RWPE2 (cell line): ENCODE measurements at regions not wholly inside any gene's neighbourhood (a gene's known extent, or its start where the extent isn't known, plus 50 kb on each side); places are given as distances from the start of the nearest gene placed in this dataset.

ENCODE experiments used
- ATAC-seq: fragments of 200-7000 bp; cut with Tn5 transposase; 3 replicates; pipeline ENCODE4 v1.9.1; 2021; ENCODE audit warnings: low read depth
- DNase-seq: peaks from one replicate; pipeline ENCODE4 v3.0.0-alpha.2; 2020; ENCODE audit warnings: low spot score
- H3K27ac ChIP-seq: fragments of 450-650 bp; 2 replicates; pipeline ENCODE4 v1.5.1; 2017; ENCODE audit warnings: mild to moderate bottlenecking; ENCODE audit not compliant: poor library complexity, severe bottlenecking
- H3K27me3 ChIP-seq: fragments of 250-450 bp; sonication (Bioruptor Pico); 2 replicates; pipeline ENCODE4 v1.5.1; 2021; ENCODE audit warnings: mild to moderate bottlenecking, moderate library complexity; ENCODE audit not compliant: insufficient read depth, poor library complexity, severe bottlenecking
- H3K36me3 ChIP-seq: fragments of 250-450 bp; sonication (Bioruptor Pico); 2 replicates; pipeline ENCODE4 v1.5.1; 2020; ENCODE audit warnings: low read depth, mild to moderate bottlenecking, moderate library complexity
- H3K4me1 ChIP-seq: fragments of 250-450 bp; sonication (Bioruptor Pico); 2 replicates; pipeline ENCODE4 v1.5.1; 2021; ENCODE audit warnings: mild to moderate bottlenecking, moderate library complexity; ENCODE audit not compliant: insufficient read depth, poor library complexity, severe bottlenecking
- H3K4me3 ChIP-seq: fragments of 250-450 bp; sonication (Bioruptor Pico); 2 replicates; pipeline ENCODE4 v1.5.1; 2021; ENCODE audit warnings: mild to moderate bottlenecking, moderate library complexity; ENCODE audit not compliant: severe bottlenecking
- H3K9me3 ChIP-seq: fragments of 250-450 bp; sonication (Bioruptor Pico); 2 replicates; pipeline ENCODE4 v1.5.1; 2021; ENCODE audit warnings: mild to moderate bottlenecking, moderate library complexity; ENCODE audit not compliant: severe bottlenecking
- CTCF ChIP-seq: fragments of 450-650 bp; IDR thresholded peaks from one replicate; pipeline ENCODE4 v1.5.1; 2017; ENCODE audit warnings: mild to moderate bottlenecking, moderate library complexity; ENCODE audit not compliant: poor library complexity, severe bottlenecking

- no peak overlapping the region for H3K4me3 ChIP-seq
- ATAC-seq (no peak), DNase-seq (no peak)
- no peak overlapping the region for H3K27ac ChIP-seq
- no peaks in the 10 kb centered on the region for H3K36me3 ChIP-seq
- H3K4me1 ChIP-seq, result peaks cover 1% of the 10 kb centered on the region
- TF ChIP-seq CTCF, result no peak
- no peaks in the 10 kb centered on the region for H3K27me3 ChIP-seq
- H3K9me3 ChIP-seq, result no peaks in the 10 kb centered on the region
These were observed 317.8 kb downstream of the HAO1 start for GRCh38 chr20:7622399-7622961.

GRCh38 chr20:7624886-7625285 lies 315.4 kb downstream of the HAO1 start:
- Histone ChIP-seq H3K4me1 (peaks cover 23% of the 10 kb centered on the region), H3K27me3 (no peaks in the 10 kb centered on the region), H3K9me3 (no peaks in the 10 kb centered on the region), H3K27ac (no peak overlapping the region), H3K36me3 (no peaks in the 10 kb centered on the region), H3K4me3 (no peak overlapping the region)
- no peak for ATAC-seq
- DNase-seq, result no peak
- no peak for TF ChIP-seq CTCF

- DNase-seq, result no peak
These were observed 312.3 kb downstream of the HAO1 start for GRCh38 chr20:7627734-7628663.

GRCh38 chr20:7629880-7630279 lies 310.4 kb downstream of the HAO1 start:
- Histone ChIP-seq H3K36me3 (no peaks in the 10 kb centered on the region), H3K27me3 (no peaks in the 10 kb centered on the region), H3K4me3 (no peak overlapping the region), H3K27ac (peak overlapping the region; percentile 83), H3K9me3 (no peaks in the 10 kb centered on the region), H3K4me1 (peaks cover 25% of the 10 kb centered on the region)
- no peak for TF ChIP-seq CTCF
- ATAC-seq (no peak), DNase-seq (no peak)

More at GRCh38 chr20:7627734-7628663, 312.3 kb downstream of the HAO1 start:
- Histone ChIP-seq H3K4me1 (peaks cover 25% of the 10 kb centered on the region), H3K4me3 (no peak overlapping the region), H3K9me3 (no peaks in the 10 kb centered on the region), H3K36me3 (no peaks in the 10 kb centered on the region), H3K27ac (peak overlapping the region; percentile 83), H3K27me3 (no peaks in the 10 kb centered on the region)
- no peak for TF ChIP-seq CTCF
- peak; percentile 88 for ATAC-seq

- no peak for DNase-seq
- no peak for TF ChIP-seq CTCF
- ATAC-seq, result peak; percentile 45; the same call in 1 of the 3 replicates
- no peaks in the 10 kb centered on the region for H3K9me3 ChIP-seq
- peaks cover 5% of the 10 kb centered on the region for H3K4me1 ChIP-seq
- no peak overlapping the region for H3K27ac ChIP-seq
- H3K27me3 ChIP-seq, result no peaks in the 10 kb centered on the region
- no peaks in the 10 kb centered on the region for H3K36me3 ChIP-seq
- no peak overlapping the region for H3K4me3 ChIP-seq
These were observed 303.1 kb downstream of the HAO1 start for GRCh38 chr20:7637184-7637583.
